ENCODE measurements at regions not wholly inside any gene's neighbourhood (a gene's known extent, or its start where the extent isn't known, plus 50 kb on each side); places are given as distances from the start of the nearest gene placed in this dataset.

GRCh38 chr10:78688901-78689583, 379.7 kb upstream of the ZMIZ1 start:
- H3K27ac ChIP-seq (ENCODE audit: low read length): no peak overlapping the region
- no peaks in the 10 kb centered on the region for H3K27me3 ChIP-seq (ENCODE audit: low read depth, low read length)
- no peaks in the 10 kb centered on the region for H3K36me3 ChIP-seq (ENCODE audit: control insufficient read depth in 1 of 2, insufficient read depth in 2 of 2, low read length in 2 of 2)
- H3K4me3 ChIP-seq (ENCODE audit: low read depth in 1 of 2, low read length in 2 of 2): no peak overlapping the region
- peaks cover 4 to 31% of the 10 kb centered on the region in 2 donors for H3K4me1 ChIP-seq (ENCODE audit: control insufficient read depth in 1 of 2, insufficient read depth in 2 of 2, low read length in 2 of 2)
- no peaks in the 10 kb centered on the region for H3K9me3 ChIP-seq (ENCODE audit: control insufficient read depth in 1 of 2, low read length in 2 of 2)

GRCh38 chr10:78689584-78689935, 379.2 kb upstream of the ZMIZ1 start:
- no peaks in the 10 kb centered on the region for H3K27me3 ChIP-seq (ENCODE audit: low read depth, low read length)
- H3K4me1 ChIP-seq (ENCODE audit: control insufficient read depth in 1 of 2, insufficient read depth in 2 of 2, low read length in 2 of 2): peaks cover 4 to 31% of the 10 kb centered on the region in 2 donors
- H3K4me3 ChIP-seq (ENCODE audit: low read depth in 1 of 2, low read length in 2 of 2): no peak overlapping the region
- no peaks in the 10 kb centered on the region for H3K9me3 ChIP-seq (ENCODE audit: control insufficient read depth in 1 of 2, low read length in 2 of 2)
- no peak overlapping the region for H3K27ac ChIP-seq (ENCODE audit: low read length)
- H3K36me3 ChIP-seq (ENCODE audit: control insufficient read depth in 1 of 2, insufficient read depth in 2 of 2, low read length in 2 of 2): no peaks in the 10 kb centered on the region

DNA sequence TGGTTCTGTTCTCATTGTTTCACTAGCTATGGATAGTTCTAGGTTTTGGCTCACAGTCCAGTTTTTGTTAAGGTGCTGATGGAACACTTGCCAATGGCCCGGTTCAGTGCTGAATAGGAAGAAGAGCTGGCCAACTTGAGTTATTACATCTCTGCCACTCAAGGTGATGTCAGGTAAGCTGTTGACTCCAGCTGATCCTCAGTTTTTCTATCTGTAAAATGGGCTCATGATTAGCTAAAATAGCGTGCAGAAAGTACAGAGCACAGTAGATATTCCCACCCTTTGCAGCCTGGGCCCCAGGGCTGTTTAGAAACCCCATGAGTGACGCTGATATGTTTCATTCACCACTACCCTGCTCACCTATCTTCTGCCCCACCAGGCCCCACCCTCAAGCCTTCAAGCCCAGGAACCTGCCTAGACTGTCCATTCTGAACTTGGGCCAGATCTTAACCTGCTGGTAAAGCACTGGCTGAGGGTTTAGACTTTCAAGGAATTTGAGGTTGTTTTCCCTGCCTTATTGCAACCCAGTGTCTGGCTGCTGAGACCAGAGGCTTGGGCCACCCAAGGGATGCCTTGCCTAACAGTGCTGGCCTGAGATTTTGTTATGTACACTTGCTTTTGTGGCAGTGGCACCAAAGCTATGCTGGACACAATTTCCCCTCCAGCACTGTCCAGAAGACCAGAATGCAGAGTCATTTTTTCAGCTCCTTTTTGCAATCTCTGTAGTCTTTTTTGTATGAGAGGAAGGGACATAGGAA, 378.2 kb upstream of the ZMIZ1 start:
- H3K36me3 ChIP-seq (ENCODE audit: control insufficient read depth in 1 of 2, insufficient read depth in 2 of 2, low read length in 2 of 2): no peaks in the 10 kb centered on the region
- H3K27me3 ChIP-seq (ENCODE audit: low read depth, low read length): no peaks in the 10 kb centered on the region
- no peak overlapping the region for H3K4me3 ChIP-seq (ENCODE audit: low read depth in 1 of 2, low read length in 2 of 2)
- peaks cover 4 to 23% of the 10 kb centered on the region in 2 donors for H3K4me1 ChIP-seq (ENCODE audit: control insufficient read depth in 1 of 2, insufficient read depth in 2 of 2, low read length in 2 of 2)
- H3K9me3 ChIP-seq (ENCODE audit: control insufficient read depth in 1 of 2, low read length in 2 of 2): no peaks in the 10 kb centered on the region
- no peak overlapping the region for H3K27ac ChIP-seq (ENCODE audit: low read length)

GRCh38 chr10:78691301-78692030, 377.3 kb upstream of the ZMIZ1 start:
- no peaks in the 10 kb centered on the region for H3K36me3 ChIP-seq (ENCODE audit: control insufficient read depth in 1 of 2, insufficient read depth in 2 of 2, low read length in 2 of 2)
- peaks cover 4 to 23% of the 10 kb centered on the region in 2 donors for H3K4me1 ChIP-seq (ENCODE audit: control insufficient read depth in 1 of 2, insufficient read depth in 2 of 2, low read length in 2 of 2)
- no peaks in the 10 kb centered on the region for H3K9me3 ChIP-seq (ENCODE audit: control insufficient read depth in 1 of 2, low read length in 2 of 2)
- no peaks in the 10 kb centered on the region for H3K27me3 ChIP-seq (ENCODE audit: low read depth, low read length)
- H3K27ac ChIP-seq (ENCODE audit: low read length): no peak overlapping the region
- no peak overlapping the region for H3K4me3 ChIP-seq (ENCODE audit: low read depth in 1 of 2, low read length in 2 of 2)

DNA sequence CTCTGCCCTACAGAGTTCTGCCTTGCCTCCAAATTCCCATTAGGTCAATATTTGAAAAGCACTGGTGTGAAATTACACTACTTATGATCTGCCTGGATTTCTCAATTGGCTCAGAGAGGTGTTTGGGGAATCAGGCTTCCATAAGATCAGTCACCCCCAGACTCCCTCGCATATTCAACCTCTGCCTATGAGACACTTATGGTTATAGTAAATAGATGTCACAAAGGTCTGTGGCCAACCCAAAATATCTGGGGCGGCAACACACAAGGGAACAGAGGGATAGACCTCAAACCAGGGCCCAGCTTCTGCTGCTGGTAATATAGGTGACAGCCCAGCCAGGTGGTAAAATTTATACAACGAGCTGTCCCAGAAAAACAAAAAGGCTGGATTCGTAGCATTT, 376.7 kb upstream of the ZMIZ1 start:
- Histone ChIP-seq H3K27me3 (ENCODE audit: low read depth, low read length) (no peaks in the 10 kb centered on the region), H3K36me3 (ENCODE audit: control insufficient read depth in 1 of 2, insufficient read depth in 2 of 2, low read length in 2 of 2) (no peaks in the 10 kb centered on the region), H3K4me3 (ENCODE audit: low read depth in 1 of 2, low read length in 2 of 2) (no peak overlapping the region), H3K4me1 (ENCODE audit: control insufficient read depth in 1 of 2, insufficient read depth in 2 of 2, low read length in 2 of 2) (peaks cover 4 to 27% of the 10 kb centered on the region in 2 donors), H3K27ac (ENCODE audit: low read length) (no peak overlapping the region), H3K9me3 (ENCODE audit: control insufficient read depth in 1 of 2, low read length in 2 of 2) (no peaks in the 10 kb centered on the region)

GRCh38 chr10:78695846-78696245, 372.9 kb upstream of the ZMIZ1 start:
- Histone ChIP-seq H3K27ac (ENCODE audit: low read length) (no peak overlapping the region), H3K4me1 (ENCODE audit: control insufficient read depth in 1 of 2, insufficient read depth in 2 of 2, low read length in 2 of 2) (peaks cover 0 to 9% of the 10 kb centered on the region in 2 donors)

GRCh38 chr10:78696791-78697395, 371.9 kb upstream of the ZMIZ1 start:
- Histone ChIP-seq H3K4me3 (ENCODE audit: low read depth in 1 of 2, low read length in 2 of 2) (no peak overlapping the region), H3K27ac (ENCODE audit: low read length) (no peak overlapping the region), H3K9me3 (ENCODE audit: control insufficient read depth in 1 of 2, low read length in 2 of 2) (no peaks in the 10 kb centered on the region), H3K4me1 (ENCODE audit: control insufficient read depth in 1 of 2, insufficient read depth in 2 of 2, low read length in 2 of 2) (peaks cover 0 to 9% of the 10 kb centered on the region in 2 donors), H3K36me3 (ENCODE audit: control insufficient read depth in 1 of 2, insufficient read depth in 2 of 2, low read length in 2 of 2) (no peaks in the 10 kb centered on the region), H3K27me3 (ENCODE audit: low read depth, low read length) (no peaks in the 10 kb centered on the region)

More at GRCh38 chr10:78695846-78696245, 372.9 kb upstream of the ZMIZ1 start:
- H3K4me3 ChIP-seq (ENCODE audit: low read depth in 1 of 2, low read length in 2 of 2): no peak overlapping the region
- no peaks in the 10 kb centered on the region for H3K27me3 ChIP-seq (ENCODE audit: low read depth, low read length)
- H3K36me3 ChIP-seq (ENCODE audit: control insufficient read depth in 1 of 2, insufficient read depth in 2 of 2, low read length in 2 of 2): no peaks in the 10 kb centered on the region
- no peaks in the 10 kb centered on the region for H3K9me3 ChIP-seq (ENCODE audit: control insufficient read depth in 1 of 2, low read length in 2 of 2)

DNA sequence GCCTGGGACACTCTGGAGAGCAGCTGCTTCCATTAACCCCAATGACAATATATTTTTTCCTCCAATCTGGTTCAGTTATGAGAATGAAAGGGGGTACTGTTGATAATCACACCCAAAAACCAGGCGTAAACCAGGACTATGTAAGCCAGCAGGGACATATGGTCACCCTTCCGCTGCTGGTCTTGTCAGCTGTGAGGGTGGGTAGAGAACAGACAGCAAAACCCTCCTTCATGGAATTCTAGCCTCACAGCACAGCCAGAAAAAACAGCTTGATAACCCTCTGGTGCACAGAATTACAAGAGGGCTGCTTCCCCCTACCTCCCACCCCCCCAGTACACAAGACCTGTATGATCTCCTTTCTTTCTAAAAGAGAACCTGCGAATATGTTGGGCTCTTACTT, 368.8 kb upstream of the ZMIZ1 start:
- Histone ChIP-seq H3K4me3 (ENCODE audit: low read depth in 1 of 2, low read length in 2 of 2) (no peak overlapping the region), H3K4me1 (ENCODE audit: control insufficient read depth in 1 of 2, insufficient read depth in 2 of 2, low read length in 2 of 2) (peaks cover 0 to 9% of the 10 kb centered on the region in 2 donors), H3K27me3 (ENCODE audit: low read depth, low read length) (no peaks in the 10 kb centered on the region), H3K36me3 (ENCODE audit: control insufficient read depth in 1 of 2, insufficient read depth in 2 of 2, low read length in 2 of 2) (no peaks in the 10 kb centered on the region), H3K9me3 (ENCODE audit: control insufficient read depth in 1 of 2, low read length in 2 of 2) (no peaks in the 10 kb centered on the region), H3K27ac (ENCODE audit: low read length) (no peak overlapping the region)

- no peaks in the 10 kb centered on the region for H3K27me3 ChIP-seq (ENCODE audit: low read depth, low read length)
- peaks cover 0 to 9% of the 10 kb centered on the region in 2 donors for H3K4me1 ChIP-seq (ENCODE audit: control insufficient read depth in 1 of 2, insufficient read depth in 2 of 2, low read length in 2 of 2)
- H3K9me3 ChIP-seq (ENCODE audit: control insufficient read depth in 1 of 2, low read length in 2 of 2): no peaks in the 10 kb centered on the region
- no peaks in the 10 kb centered on the region for H3K36me3 ChIP-seq (ENCODE audit: control insufficient read depth in 1 of 2, insufficient read depth in 2 of 2, low read length in 2 of 2)
- no peak overlapping the region for H3K4me3 ChIP-seq (ENCODE audit: low read depth in 1 of 2, low read length in 2 of 2)
- no peak overlapping the region for H3K27ac ChIP-seq (ENCODE audit: low read length)
Observed at GRCh38 chr10:78700413-78700812, 368.4 kb upstream of the ZMIZ1 start.

- no peaks in the 10 kb centered on the region for H3K9me3 ChIP-seq (ENCODE audit: control insufficient read depth in 1 of 2, low read length in 2 of 2)
Observed at GRCh38 chr10:78700816-78701520, 367.8 kb upstream of the ZMIZ1 start.

More at GRCh38 chr10:78700816-78701520, 367.8 kb upstream of the ZMIZ1 start:
- H3K4me3 ChIP-seq (ENCODE audit: low read depth in 1 of 2, low read length in 2 of 2): no peak overlapping the region
- H3K4me1 ChIP-seq (ENCODE audit: control insufficient read depth in 1 of 2, insufficient read depth in 2 of 2, low read length in 2 of 2): peaks cover 0 to 9% of the 10 kb centered on the region in 2 donors
- H3K36me3 ChIP-seq (ENCODE audit: control insufficient read depth in 1 of 2, insufficient read depth in 2 of 2, low read length in 2 of 2): no peaks in the 10 kb centered on the region
- H3K27me3 ChIP-seq (ENCODE audit: low read depth, low read length): no peaks in the 10 kb centered on the region
- H3K27ac ChIP-seq (ENCODE audit: low read length): no peak overlapping the region

Data from muscle layer of duodenum (tissue), 2 donors.